A673 (cell line): ENCODE measurements at regions not wholly inside any gene's neighbourhood (a gene's known extent, or its start where the extent isn't known, plus 50 kb on each side); places are given as distances from the start of the nearest gene placed in this dataset.

Source experiments
- CTCF ChIP-seq: fragments of 300-800, 200-600 bp; sonication (generic); conservative IDR thresholded peaks from 2 replicates; pipeline ENCODE4 v1.5.1; 2017; ENCODE audit warnings: low read depth, mild to moderate bottlenecking, antibody characterized with exemption, low read length, moderate library complexity, mixed read lengths
- EZH2 ChIP-seq: fragments of 200-600 bp; sonication (generic); IDR thresholded peaks from 2 replicates; pipeline ENCODE4 v1.6.1; 2017; ENCODE audit warnings: borderline replicate concordance, low read depth, mild to moderate bottlenecking, mixed read lengths, antibody characterized with exemption, low read length; ENCODE audit not compliant: poor library complexity, severe bottlenecking

GRCh38 chr11:29783506-29783905, 233.3 kb downstream of the KCNA4 start:
- TF ChIP-seq CTCF: no peak
- no peak for TF ChIP-seq EZH2
